ENCODE measurements at regions not wholly inside any gene's neighbourhood (a gene's known extent, or its start where the extent isn't known, plus 50 kb on each side); places are given as distances from the start of the nearest gene placed in this dataset.
"Not testable (repeated sequence)": the region's sequence is repeated elsewhere in the genome, so short reads cannot be mapped to it uniquely, and the experiment has no call there.

GRCh38 chr20:48503166-48503815, 324.5 kb downstream of the PREX1 start:
- ATAC-seq (no peak), DNase-seq (no peak)
- H3K4me1 ChIP-seq (ENCODE audit: low read depth) = no peaks in the 10 kb centered on the region
- H3K9me3 ChIP-seq = no peaks in the 10 kb centered on the region
- no peaks in the 10 kb centered on the region for H3K36me3 ChIP-seq (ENCODE audit: low read depth)
- intact Hi-C loops (cut with DNase I, micrococcal nuclease) = no loop called here
- TF ChIP-seq, protein P1, sequence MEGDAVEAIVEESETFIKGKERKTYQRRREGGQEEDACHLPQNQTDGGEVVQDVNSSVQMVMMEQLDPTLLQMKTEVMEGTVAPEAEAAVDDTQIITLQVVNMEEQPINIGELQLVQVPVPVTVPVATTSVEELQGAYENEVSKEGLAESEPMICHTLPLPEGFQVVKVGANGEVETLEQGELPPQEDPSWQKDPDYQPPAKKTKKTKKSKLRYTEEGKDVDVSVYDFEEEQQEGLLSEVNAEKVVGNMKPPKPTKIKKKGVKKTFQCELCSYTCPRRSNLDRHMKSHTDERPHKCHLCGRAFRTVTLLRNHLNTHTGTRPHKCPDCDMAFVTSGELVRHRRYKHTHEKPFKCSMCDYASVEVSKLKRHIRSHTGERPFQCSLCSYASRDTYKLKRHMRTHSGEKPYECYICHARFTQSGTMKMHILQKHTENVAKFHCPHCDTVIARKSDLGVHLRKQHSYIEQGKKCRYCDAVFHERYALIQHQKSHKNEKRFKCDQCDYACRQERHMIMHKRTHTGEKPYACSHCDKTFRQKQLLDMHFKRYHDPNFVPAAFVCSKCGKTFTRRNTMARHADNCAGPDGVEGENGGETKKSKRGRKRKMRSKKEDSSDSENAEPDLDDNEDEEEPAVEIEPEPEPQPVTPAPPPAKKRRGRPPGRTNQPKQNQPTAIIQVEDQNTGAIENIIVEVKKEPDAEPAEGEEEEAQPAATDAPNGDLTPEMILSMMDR (IDR thresholded peaks at IDR 0.05) = no peak
- H3K4me3 ChIP-seq = no peak overlapping the region

- DNase-seq (no peak), ATAC-seq (no peak)
- intact Hi-C loops (cut with DNase I, micrococcal nuclease) = no loop called here
- no peaks in the 10 kb centered on the region for H3K4me1 ChIP-seq (ENCODE audit: low read depth)
- H3K9me3 ChIP-seq = no peaks in the 10 kb centered on the region
- H3K36me3 ChIP-seq (ENCODE audit: low read depth) = no peaks in the 10 kb centered on the region
- TF ChIP-seq, protein P1 (IDR thresholded peaks at IDR 0.05) = no peak
- no peak overlapping the region for H3K4me3 ChIP-seq
These were observed 325.0 kb downstream of the PREX1 start for GRCh38 chr20:48502758-48503157.

GRCh38 chr20:48502016-48502415, 325.8 kb downstream of the PREX1 start:
- Histone ChIP-seq H3K4me3 (no peak overlapping the region), H3K36me3 (ENCODE audit: low read depth) (no peaks in the 10 kb centered on the region), H3K4me1 (ENCODE audit: low read depth) (no peaks in the 10 kb centered on the region), H3K9me3 (no peaks in the 10 kb centered on the region)
- TF ChIP-seq, protein P1 (IDR thresholded peaks at IDR 0.05) = no peak
- intact Hi-C loops (cut with DNase I, micrococcal nuclease) = no loop called here
- ATAC-seq (no peak), DNase-seq (no peak)

DNA sequence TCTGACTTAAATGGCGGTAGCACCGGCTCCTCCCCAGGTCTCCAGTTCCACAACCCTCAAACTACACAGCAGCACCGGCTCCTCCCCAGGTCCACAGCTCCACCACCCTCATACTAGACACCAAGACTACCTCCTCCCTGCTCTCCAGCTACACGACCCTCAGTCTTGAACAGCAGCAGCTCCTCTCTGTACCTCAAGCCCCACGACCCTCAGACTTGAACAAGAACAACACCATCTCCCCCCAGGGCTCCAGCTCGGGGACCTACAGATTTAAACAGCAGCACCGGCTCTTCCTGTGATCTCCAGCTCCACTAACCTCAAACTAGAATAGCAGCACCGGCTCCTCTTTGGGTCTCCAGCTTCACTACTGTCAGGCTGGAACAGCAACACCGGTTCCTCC, 326.9 kb downstream of the PREX1 start:
- ATAC-seq; H3K4me3 ChIP-seq; H3K4me1 ChIP-seq (ENCODE audit: low read depth); H3K9me3 ChIP-seq; DNase-seq; intact Hi-C loops (cut with DNase I, micrococcal nuclease); H3K36me3 ChIP-seq (ENCODE audit: low read depth): not testable (repeated sequence)

- H3K4me1 ChIP-seq (ENCODE audit: low read depth); H3K9me3 ChIP-seq; H3K4me3 ChIP-seq; intact Hi-C loops (cut with DNase I, micrococcal nuclease); ATAC-seq; DNase-seq; H3K36me3 ChIP-seq (ENCODE audit: low read depth): not testable (repeated sequence)
These were observed 328.9 kb downstream of the PREX1 start for GRCh38 chr20:48498939-48499338.

DNA sequence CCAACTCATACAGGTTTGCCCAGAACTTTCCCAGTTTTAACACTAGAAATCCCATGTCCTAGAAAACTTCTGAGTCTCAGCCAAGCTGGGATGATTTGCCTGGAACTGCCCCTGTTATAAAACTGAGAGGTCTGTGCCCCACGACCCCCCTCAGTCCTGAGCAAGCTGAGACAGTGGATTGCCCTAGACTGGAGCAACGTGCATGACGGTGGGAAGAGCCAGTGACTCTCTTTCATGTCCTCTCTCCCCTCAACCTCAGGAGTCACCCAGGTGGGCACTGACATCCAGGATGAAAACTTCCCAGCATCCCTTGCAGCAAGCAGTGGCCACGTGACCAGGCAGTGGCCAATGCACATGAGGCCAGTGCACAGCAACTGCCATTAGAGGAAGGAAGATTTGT, 329.7 kb downstream of the PREX1 start:
- H3K9me3 ChIP-seq; H3K36me3 ChIP-seq (ENCODE audit: low read depth); H3K4me3 ChIP-seq; H3K4me1 ChIP-seq (ENCODE audit: low read depth); ATAC-seq; intact Hi-C loops (cut with DNase I, micrococcal nuclease); DNase-seq: not testable (repeated sequence)

GRCh38 chr20:48493966-48494365, 333.8 kb downstream of the PREX1 start:
- Histone ChIP-seq H3K4me1 (ENCODE audit: low read depth) (no peaks in the 10 kb centered on the region), H3K4me3 (no peak overlapping the region), H3K36me3 (ENCODE audit: low read depth) (no peaks in the 10 kb centered on the region), H3K9me3 (no peaks in the 10 kb centered on the region)
- intact Hi-C loops (cut with DNase I, micrococcal nuclease) = no loop called here
- no peak for DNase-seq
- ATAC-seq = no peak
- TF ChIP-seq, protein P1 (IDR thresholded peaks at IDR 0.05) = no peak

DNA sequence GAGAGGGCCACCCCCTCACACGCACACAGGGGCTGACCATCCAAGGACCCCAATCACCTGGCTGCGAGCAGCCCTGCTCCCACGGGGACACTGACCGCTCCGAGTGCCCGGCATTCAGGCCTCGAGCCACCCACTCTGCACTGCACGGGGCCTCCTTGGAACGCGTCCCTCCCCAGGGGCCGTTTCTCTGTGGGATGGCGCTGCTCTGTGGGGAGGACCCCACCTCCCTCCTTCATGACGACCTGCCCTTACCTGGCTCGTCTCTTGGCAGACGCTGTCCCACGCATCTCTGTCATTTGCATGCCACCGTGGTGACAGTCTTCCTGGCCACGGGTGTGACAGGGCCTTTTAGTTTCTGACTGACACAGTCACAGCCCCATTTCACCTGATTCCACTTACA, 334.5 kb downstream of the PREX1 start:
- H3K4me1 ChIP-seq (ENCODE audit: low read depth); DNase-seq; H3K36me3 ChIP-seq (ENCODE audit: low read depth); ATAC-seq; intact Hi-C loops (cut with DNase I, micrococcal nuclease); H3K4me3 ChIP-seq; H3K9me3 ChIP-seq: not testable (repeated sequence)
